PC-3 (cell line): ENCODE measurements at regions not wholly inside any gene's neighbourhood (a gene's known extent, or its start where the extent isn't known, plus 50 kb on each side); places are given as distances from the start of the nearest gene placed in this dataset.

Source experiments
- ATAC-seq: fragments of 200-7000 bp; cut with Tn5 transposase; 2 replicates; pipeline ENCODE4 v1.9.1; 2020; ENCODE audit warnings: mild to moderate bottlenecking, moderate library complexity
- BruUV-seq: library from RNA; stranded (reverse); fragments of 400-500 nt; replicated peaks from 2 replicates; lab custom pipeline; 2021; lab: Mats Ljungman, UMichigan
- CTCF ChIA-PET: fragments of 300-600 bp; sonication (Branson Sonifier 250); formaldehyde crosslinking; loops from one replicate; lab custom pipeline; 2022; ENCODE audit warnings: antibody characterized with exemption; lab: Charles Lee
- POLR2A ChIA-PET: fragments of 300-600 bp; sonication (Branson Sonifier 250); formaldehyde crosslinking; loops from one replicate; lab custom pipeline; 2022; ENCODE audit warnings: antibody characterized with exemption; ENCODE audit not compliant: unreplicated experiment; lab: Charles Lee
- DNase-seq: peaks from one replicate; pipeline ENCODE4 v3.0.0-alpha.2; 2015
- H2AFZ ChIP-seq: fragments of 300-600 bp; sonication (generic); 2 replicates; pipeline ENCODE4 v1.6.0; 2016; ENCODE audit warnings: antibody characterized with exemption, low read length
- H3F3A ChIP-seq: fragments of 300-600 bp; sonication (generic); one replicate; pipeline ENCODE4 v1.6.0; 2017; ENCODE audit warnings: antibody characterized with exemption, low read length, control low read depth, mild to moderate bottlenecking; ENCODE audit not compliant: unreplicated experiment
- H3K27ac ChIP-seq: fragments of 300-600 bp; sonication (generic); 2 replicates; pipeline ENCODE4 v1.5.1; 2016; ENCODE audit warnings: mild to moderate bottlenecking, low read length
- H3K27me3 ChIP-seq: fragments of 300-600 bp; sonication (generic); 2 replicates; pipeline ENCODE4 v1.6.1; 2016; ENCODE audit warnings: low read length, mixed read lengths
- H3K36me3 ChIP-seq: fragments of 300-600 bp; sonication (generic); 2 replicates; pipeline ENCODE4 v1.6.1; 2016; ENCODE audit warnings: low read depth, mixed run types, low read length, mixed read lengths
- H3K4me1 ChIP-seq: fragments of 300-600 bp; sonication (generic); 2 replicates; pipeline ENCODE4 v1.5.1; 2016; ENCODE audit warnings: low read length; ENCODE audit not compliant: insufficient read depth
- H3K4me2 ChIP-seq: fragments of 300-600 bp; sonication (generic); 2 replicates; pipeline ENCODE4 v1.6.0; 2016; ENCODE audit warnings: low read length
- H3K4me3 ChIP-seq: fragments of 300-600 bp; sonication (generic); 2 replicates; pipeline ENCODE4 v1.5.1; 2016; ENCODE audit warnings: mild to moderate bottlenecking, low read length, mixed read lengths
- H3K79me2 ChIP-seq: fragments of 300-600 bp; sonication (generic); 2 replicates; pipeline ENCODE4 v1.6.1; 2017; ENCODE audit warnings: low read length, mixed read lengths
- H3K9ac ChIP-seq: fragments of 300-600 bp; sonication (generic); 2 replicates; pipeline ENCODE4 v1.6.0; 2016; ENCODE audit warnings: mild to moderate bottlenecking, low read length
- H3K9me2 ChIP-seq: fragments of 300-600 bp; sonication (generic); replicated peaks from 2 replicates; pipeline ENCODE4 v1.6.1; 2016; ENCODE audit warnings: mixed run types, low read length, mixed read lengths
- H3K9me3 ChIP-seq: fragments of 300-600 bp; sonication (generic); 2 replicates; pipeline ENCODE4 v1.6.1; 2016; ENCODE audit warnings: low read length, mixed read lengths
- H4K20me1 ChIP-seq: fragments of 300-600 bp; sonication (generic); 2 replicates; pipeline ENCODE4 v1.6.1; 2016; ENCODE audit warnings: low read length, mixed read lengths
- EZH2 ChIP-seq: fragments of 300-600 bp; sonication (generic); IDR thresholded peaks from one replicate; pipeline ENCODE4 v1.6.1; 2017; ENCODE audit warnings: antibody characterized with exemption, mild to moderate bottlenecking, low read length; ENCODE audit not compliant: unreplicated experiment
- EZH2phosphoT487 ChIP-seq: fragments of 300-600 bp; sonication (generic); IDR thresholded peaks from 2 replicates; pipeline ENCODE4 v1.6.1; 2018; ENCODE audit warnings: mild to moderate bottlenecking, antibody characterized with exemption, low read length, borderline replicate concordance
- intact Hi-C: fragments of 100-400 bp; cut with micrococcal nuclease; formaldehyde crosslinking; loops from 2 replicates; pipeline ENCODE4 v1.9.0; 2023
- TF ChIP-seq, protein P1 (sequence below): fragments of 300-600 bp; sonication (generic); conservative IDR thresholded peaks from 2 replicates; pipeline ENCODE4 v1.5.1; 2017; ENCODE audit warnings: antibody characterized with exemption, low read depth, mild to moderate bottlenecking, low read length

GRCh38 chr14:97395068-97395467 is 597.9 kb downstream of the VRK1 start:
- H3K4me2 ChIP-seq = no peak overlapping the region
- H4K20me1 ChIP-seq = no peaks in the 10 kb centered on the region
- H3K9ac ChIP-seq = no peak overlapping the region
- no peak for TF ChIP-seq EZH2
- no peak for TF ChIP-seq EZH2phosphoT487
- TF ChIP-seq, protein P1, sequence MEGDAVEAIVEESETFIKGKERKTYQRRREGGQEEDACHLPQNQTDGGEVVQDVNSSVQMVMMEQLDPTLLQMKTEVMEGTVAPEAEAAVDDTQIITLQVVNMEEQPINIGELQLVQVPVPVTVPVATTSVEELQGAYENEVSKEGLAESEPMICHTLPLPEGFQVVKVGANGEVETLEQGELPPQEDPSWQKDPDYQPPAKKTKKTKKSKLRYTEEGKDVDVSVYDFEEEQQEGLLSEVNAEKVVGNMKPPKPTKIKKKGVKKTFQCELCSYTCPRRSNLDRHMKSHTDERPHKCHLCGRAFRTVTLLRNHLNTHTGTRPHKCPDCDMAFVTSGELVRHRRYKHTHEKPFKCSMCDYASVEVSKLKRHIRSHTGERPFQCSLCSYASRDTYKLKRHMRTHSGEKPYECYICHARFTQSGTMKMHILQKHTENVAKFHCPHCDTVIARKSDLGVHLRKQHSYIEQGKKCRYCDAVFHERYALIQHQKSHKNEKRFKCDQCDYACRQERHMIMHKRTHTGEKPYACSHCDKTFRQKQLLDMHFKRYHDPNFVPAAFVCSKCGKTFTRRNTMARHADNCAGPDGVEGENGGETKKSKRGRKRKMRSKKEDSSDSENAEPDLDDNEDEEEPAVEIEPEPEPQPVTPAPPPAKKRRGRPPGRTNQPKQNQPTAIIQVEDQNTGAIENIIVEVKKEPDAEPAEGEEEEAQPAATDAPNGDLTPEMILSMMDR = no peak
- H2AFZ ChIP-seq = no peak overlapping the region
- H3K9me2 ChIP-seq = no peaks in the 10 kb centered on the region
- H3K79me2 ChIP-seq = no peaks in the 10 kb centered on the region
- no peak overlapping the region for H3K4me3 ChIP-seq
- intact Hi-C loops = no loop called here
- H3K27me3 ChIP-seq = peaks cover 64% of the 10 kb centered on the region
- H3K36me3 ChIP-seq = no peaks in the 10 kb centered on the region
- no peaks in the 10 kb centered on the region for H3K4me1 ChIP-seq
- DNase-seq = no peak
- no peak overlapping the region for H3K27ac ChIP-seq
- no peak for ATAC-seq
- no peaks in the 10 kb centered on the region for H3K9me3 ChIP-seq
- ChIA-PET CTCF (no interaction called here), POLR2A (no interaction called here)
- no TSS peak for BruUV-seq
- H3F3A ChIP-seq = no peaks in the 10 kb centered on the region

DNA sequence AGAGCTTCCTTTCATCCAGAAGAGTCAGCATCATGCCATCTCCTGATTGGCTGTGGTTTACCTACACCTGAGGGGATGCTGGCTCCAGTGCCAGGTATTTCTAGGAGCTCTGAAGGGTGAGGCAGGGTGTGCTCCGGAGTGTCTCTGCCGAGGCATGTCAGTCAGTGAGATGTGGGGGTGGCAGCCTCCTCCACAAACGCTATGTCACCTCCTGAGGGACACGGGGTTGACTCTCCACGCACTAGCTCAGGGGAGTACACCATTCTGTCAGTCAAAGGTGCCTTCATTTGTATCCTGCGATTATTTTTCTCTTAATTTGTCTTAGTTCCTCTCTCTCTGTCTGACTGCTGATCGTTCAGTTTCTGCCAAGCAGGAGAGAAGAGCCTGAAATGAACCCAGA is 604.5 kb downstream of the VRK1 start:
- Histone ChIP-seq H3K4me2 (no peak overlapping the region), H3K27me3 (peaks cover 56% of the 10 kb centered on the region), H3K4me3 (no peak overlapping the region), H3K27ac (no peak overlapping the region), H3K79me2 (no peaks in the 10 kb centered on the region), H3K9me3 (no peaks in the 10 kb centered on the region), H2AFZ (no peak overlapping the region), H3K9me2 (no peaks in the 10 kb centered on the region), H3K36me3 (no peaks in the 10 kb centered on the region), H3K9ac (no peak overlapping the region), H4K20me1 (no peaks in the 10 kb centered on the region), H3F3A (no peaks in the 10 kb centered on the region), H3K4me1 (no peaks in the 10 kb centered on the region)
- ATAC-seq (no peak), DNase-seq (no peak)
- POLR2A ChIA-PET = no interaction called here
- CTCF ChIA-PET = no interaction called here
- TF ChIP-seq EZH2phosphoT487 (no peak), EZH2 (no peak)
- TF ChIP-seq, protein P1 = no peak
- BruUV-seq = no TSS peak
- intact Hi-C loops = no loop called here

GRCh38 chr14:97402279-97402678 is 605.1 kb downstream of the VRK1 start:
- DNase-seq (no peak), ATAC-seq (no peak)
- H3K27ac ChIP-seq = no peak overlapping the region
- no peak overlapping the region for H3K4me2 ChIP-seq
- TF ChIP-seq EZH2 (no peak), EZH2phosphoT487 (no peak)
- TF ChIP-seq, protein P1 = no peak
- H3K4me1 ChIP-seq = no peaks in the 10 kb centered on the region
- H3K27me3 ChIP-seq = peaks cover 53% of the 10 kb centered on the region
- H3K4me3 ChIP-seq = no peak overlapping the region
- H4K20me1 ChIP-seq = no peaks in the 10 kb centered on the region
- no peaks in the 10 kb centered on the region for H3K9me3 ChIP-seq
- BruUV-seq = no TSS peak
- H2AFZ ChIP-seq = no peak overlapping the region
- ChIA-PET POLR2A (no interaction called here), CTCF (no interaction called here)
- intact Hi-C loops = no loop called here
- no peaks in the 10 kb centered on the region for H3K9me2 ChIP-seq
- H3K9ac ChIP-seq = no peak overlapping the region
- H3K79me2 ChIP-seq = no peaks in the 10 kb centered on the region
- H3F3A ChIP-seq = no peaks in the 10 kb centered on the region
- no peaks in the 10 kb centered on the region for H3K36me3 ChIP-seq
